GM12891 (cell line): ENCODE measurements at regions not wholly inside any gene's neighbourhood (a gene's known extent, or its start where the extent isn't known, plus 50 kb on each side); places are given as distances from the start of the nearest gene placed in this dataset.

Experiments used
- DNase-seq: peaks from one replicate; pipeline ENCODE4 v3.0.0; 2011; ENCODE audit warnings: low spot score; ENCODE audit not compliant: insufficient read length
- FAIRE-seq: peaks from 2 replicates; lab custom pipeline; 2011; peaks lifted over from hg19 to GRCh38; lab: Jason Lieb, UNC
- PAX5 ChIP-seq: IDR thresholded peaks from 2 replicates; pipeline ENCODE4 v1.6.1; 2011; ENCODE audit warnings: low read length, moderate library complexity, mild to moderate bottlenecking; ENCODE audit not compliant: insufficient read depth, severe bottlenecking
- POLR2A ChIP-seq: IDR thresholded peaks from 2 replicates; pipeline ENCODE4 v1.6.1; 2011; ENCODE audit warnings: low read depth, low read length, control low read depth
- POLR2AphosphoS5 ChIP-seq: IDR thresholded peaks from 2 replicates; pipeline ENCODE4 v1.6.1; 2011; ENCODE audit warnings: low read depth, low read length, control low read depth
- POU2F2 ChIP-seq: IDR thresholded peaks from 2 replicates; pipeline ENCODE4 v1.6.1; 2011; ENCODE audit warnings: low read depth, mild to moderate bottlenecking, control low read depth, low read length, moderate library complexity
- SPI1 ChIP-seq: IDR thresholded peaks from 2 replicates; pipeline ENCODE4 v1.6.1; 2011; ENCODE audit warnings: low read depth, low read length, control low read depth
- TAF1 ChIP-seq: IDR thresholded peaks from 2 replicates; pipeline ENCODE4 v1.6.1; 2011; ENCODE audit warnings: low read depth, low read length, control low read depth

DNA sequence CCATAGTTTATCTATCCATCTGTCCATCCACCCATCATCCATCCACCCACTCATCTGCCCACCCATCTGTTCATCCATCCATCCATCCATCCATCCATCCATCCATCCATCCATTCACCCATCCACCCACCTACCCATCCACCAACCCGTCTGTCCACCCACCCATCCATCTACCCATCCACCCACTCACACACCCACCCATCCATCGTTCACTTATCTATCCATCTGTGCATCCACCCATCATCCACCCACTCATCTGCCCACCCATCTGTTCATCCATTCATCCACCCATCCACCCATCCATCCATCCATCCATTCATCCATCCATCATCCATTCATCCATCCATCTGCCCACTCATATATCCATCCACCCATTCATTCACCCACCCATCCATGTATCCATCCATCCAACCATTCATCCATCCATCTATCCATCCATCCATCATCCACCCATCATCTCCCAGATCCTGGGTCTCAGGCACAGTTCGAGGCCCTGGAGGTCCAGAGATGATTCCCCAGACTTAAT lies 88.2 kb upstream of the WNT4 start:
- no peak for TF ChIP-seq TAF1
- no peak for TF ChIP-seq POU2F2
- no peak for TF ChIP-seq POLR2A
- no peak for TF ChIP-seq PAX5
- no peak for TF ChIP-seq SPI1
- TF ChIP-seq POLR2AphosphoS5 = no peak
- FAIRE-seq (no peak), DNase-seq (no peak)

DNA sequence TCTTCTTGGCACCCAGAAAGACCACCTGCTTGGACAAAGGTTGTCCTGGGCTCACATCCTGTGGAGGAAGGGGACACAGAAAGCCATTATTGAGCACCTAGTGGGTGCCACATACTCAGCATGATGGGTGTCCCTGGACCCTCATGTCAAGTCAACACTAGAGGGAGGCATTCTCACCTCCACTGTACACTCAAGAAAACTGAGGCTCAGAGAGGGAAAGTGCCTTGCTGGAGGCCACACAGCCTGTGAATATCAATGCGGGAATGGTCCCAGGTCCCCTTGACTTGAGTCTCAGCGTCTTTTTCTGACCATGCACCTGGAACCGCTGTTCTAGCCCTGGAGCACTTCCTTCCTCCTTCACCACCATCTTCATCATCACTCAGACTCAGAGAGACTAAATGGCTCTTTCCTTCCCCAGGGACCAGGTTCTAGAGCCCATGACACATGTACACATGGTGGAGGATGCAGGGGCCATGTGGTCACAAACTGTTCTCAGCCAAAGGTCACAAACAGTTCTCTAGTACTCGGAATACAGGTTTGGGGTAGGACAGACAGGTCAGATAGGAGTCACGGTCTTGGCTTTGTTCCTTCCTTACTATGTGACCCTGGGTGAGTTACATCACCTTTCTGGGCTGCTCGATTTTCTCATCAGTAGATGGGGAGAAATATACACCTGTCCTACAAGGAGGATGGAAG lies 89.2 kb upstream of the WNT4 start:
- no peak for FAIRE-seq
- DNase-seq = no peak
- TF ChIP-seq POLR2A = no peak
- TF ChIP-seq POLR2AphosphoS5 = no peak
- TF ChIP-seq POU2F2 = no peak
- no peak for TF ChIP-seq PAX5
- TF ChIP-seq SPI1 = no peak
- no peak for TF ChIP-seq TAF1

- FAIRE-seq (no peak), DNase-seq (no peak)
- TF ChIP-seq POU2F2 (no peak), PAX5 (no peak), TAF1 (no peak), POLR2AphosphoS5 (no peak), POLR2A (no peak), SPI1 (no peak)
Observed at GRCh38 chr1:22233222-22233621, 90.3 kb upstream of the WNT4 start.

DNA sequence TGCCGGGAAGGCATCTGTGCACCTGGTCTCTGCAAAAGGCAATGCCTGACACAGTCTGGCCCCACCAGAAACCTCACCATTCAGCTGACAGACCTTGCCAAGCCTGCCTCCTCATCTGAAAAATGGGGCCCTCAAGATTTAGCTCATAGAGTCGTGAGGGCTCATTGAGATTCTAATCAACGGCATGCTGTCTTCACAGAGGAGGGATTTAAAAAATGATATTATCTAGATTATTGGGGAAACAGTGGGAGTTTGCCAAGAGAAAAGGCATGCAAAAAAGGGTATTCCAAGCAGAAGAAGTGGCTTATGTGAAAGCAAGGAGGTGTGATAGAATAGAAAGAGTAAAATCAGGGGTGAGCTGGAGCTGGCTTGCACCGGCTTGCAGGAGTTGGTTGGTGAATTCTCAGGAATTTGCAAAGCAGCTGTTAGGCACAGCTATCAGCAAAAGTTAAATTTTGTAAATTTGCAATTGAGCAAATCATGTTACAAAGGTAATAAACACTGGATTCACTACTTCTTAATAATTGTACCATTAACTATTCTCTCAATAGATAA lies 91.7 kb upstream of the WNT4 start:
- TF ChIP-seq PAX5 (no peak), POLR2A (no peak), POU2F2 (no peak), POLR2AphosphoS5 (no peak), SPI1 (no peak), TAF1 (no peak)
- FAIRE-seq (no peak), DNase-seq (no peak)

GRCh38 chr1:22236166-22236565 lies 93.3 kb upstream of the WNT4 start:
- TF ChIP-seq SPI1 = no peak
- TF ChIP-seq POLR2AphosphoS5 = no peak
- TF ChIP-seq POLR2A = no peak
- TF ChIP-seq PAX5 = no peak
- TF ChIP-seq TAF1 = no peak
- no peak for TF ChIP-seq POU2F2
- DNase-seq = no peak

GRCh38 chr1:22236900-22237299 lies 94.0 kb upstream of the WNT4 start:
- TF ChIP-seq POLR2AphosphoS5 (no peak), POLR2A (no peak), TAF1 (no peak)
- DNase-seq (no peak), FAIRE-seq (no peak)

More at GRCh38 chr1:22236166-22236565, 93.3 kb upstream of the WNT4 start:
- FAIRE-seq = no peak

- TF ChIP-seq SPI1 (no peak), POLR2AphosphoS5 (no peak)
- DNase-seq (no peak), FAIRE-seq (no peak)
Observed at GRCh38 chr1:22237433-22238093, 94.7 kb upstream of the WNT4 start.

- FAIRE-seq (no peak), DNase-seq (no peak)
- TF ChIP-seq POU2F2 = no peak
- TF ChIP-seq POLR2A = no peak
- TF ChIP-seq SPI1 = no peak
- no peak for TF ChIP-seq TAF1
- no peak for TF ChIP-seq POLR2AphosphoS5
- no peak for TF ChIP-seq PAX5
Observed at GRCh38 chr1:22238356-22239224, 95.7 kb upstream of the WNT4 start.

DNA sequence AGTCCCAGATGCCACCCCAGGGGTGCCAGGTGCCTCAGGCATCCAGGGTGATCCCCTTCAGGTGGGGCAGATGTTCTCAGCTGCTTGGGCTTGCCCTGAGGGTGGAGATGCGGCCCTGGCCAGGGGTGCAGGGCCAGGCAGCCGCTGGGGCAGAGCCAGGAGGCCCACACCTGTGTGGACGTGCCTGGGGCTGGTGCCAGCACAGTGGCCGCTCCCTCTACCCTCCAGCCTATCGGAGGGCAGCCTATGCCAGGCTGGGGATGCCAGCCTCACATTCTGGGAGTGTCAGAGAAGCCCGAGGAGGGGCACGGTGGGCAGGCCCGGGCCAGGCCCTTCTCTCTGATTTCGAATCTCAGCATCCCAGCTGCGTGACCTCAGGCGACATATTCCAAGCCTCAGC lies 96.5 kb upstream of the WNT4 start:
- FAIRE-seq (no peak), DNase-seq (no peak)
- TF ChIP-seq POLR2A (no peak), SPI1 (no peak), POLR2AphosphoS5 (no peak), POU2F2 (no peak), PAX5 (no peak), TAF1 (no peak)
